WERI-Rb-1 (cell line): ENCODE measurements at regions not wholly inside any gene's neighbourhood (a gene's known extent, or its start where the extent isn't known, plus 50 kb on each side); places are given as distances from the start of the nearest gene placed in this dataset.

ENCODE experiments used
- DNase-seq: peaks from one replicate; pipeline ENCODE4 v3.0.0-alpha.2; 2020
- H3K27ac ChIP-seq: fragments of 250-450 bp; sonication (Bioruptor Pico); 2 replicates; pipeline ENCODE4 v1.5.1; 2020; ENCODE audit warnings: mild to moderate bottlenecking, moderate library complexity
- H3K27me3 ChIP-seq: fragments of 250-450 bp; sonication (Bioruptor Pico); 2 replicates; pipeline ENCODE4 v1.5.1; 2021; ENCODE audit warnings: mild to moderate bottlenecking, low read depth, moderate library complexity; ENCODE audit not compliant: insufficient read depth, severe bottlenecking
- H3K36me3 ChIP-seq: fragments of 250-450 bp; sonication (Bioruptor Pico); 2 replicates; pipeline ENCODE4 v1.5.1; 2020; ENCODE audit warnings: mild to moderate bottlenecking, moderate library complexity
- H3K4me3 ChIP-seq: 2 replicates; pipeline ENCODE4 v1.5.1; 2011; ENCODE audit warnings: low read depth, mild to moderate bottlenecking, control low read depth, low read length
- H3K9me3 ChIP-seq: fragments of 250-450 bp; sonication (Bioruptor Pico); 2 replicates; pipeline ENCODE4 v1.5.1; 2021; ENCODE audit warnings: mild to moderate bottlenecking, moderate library complexity; ENCODE audit not compliant: severe bottlenecking
- CTCF ChIP-seq: IDR thresholded peaks from 2 replicates; pipeline ENCODE4 v1.5.1; 2011; ENCODE audit warnings: low read depth, mild to moderate bottlenecking, control low read depth, inconsistent platforms, low read length

- no peak for DNase-seq
- Histone ChIP-seq H3K4me3 (no peak overlapping the region), H3K9me3 (no peaks in the 10 kb centered on the region), H3K27ac (no peak overlapping the region), H3K27me3 (no peaks in the 10 kb centered on the region), H3K36me3 (no peaks in the 10 kb centered on the region)
- TF ChIP-seq CTCF = no peak
These were observed 91.8 kb upstream of the CLDN5 start for GRCh38 chr22:19615867-19616581.

- no peak for TF ChIP-seq CTCF
- Histone ChIP-seq H3K27me3 (no peaks in the 10 kb centered on the region), H3K4me3 (no peak overlapping the region), H3K27ac (no peak overlapping the region), H3K36me3 (no peaks in the 10 kb centered on the region), H3K9me3 (no peaks in the 10 kb centered on the region)
- DNase-seq = peak; percentile 71
These were observed 94.9 kb upstream of the SEPTIN5 start for GRCh38 chr22:19619144-19620009.

- H3K27ac ChIP-seq = no peak overlapping the region
- no peaks in the 10 kb centered on the region for H3K9me3 ChIP-seq
- no peak for TF ChIP-seq CTCF
- no peaks in the 10 kb centered on the region for H3K27me3 ChIP-seq
- H3K36me3 ChIP-seq = no peaks in the 10 kb centered on the region
- H3K4me3 ChIP-seq = no peak overlapping the region
- no peak for DNase-seq
These were observed 93.4 kb upstream of the SEPTIN5 start for GRCh38 chr22:19620742-19621371.

- no peak for TF ChIP-seq CTCF
- no peak overlapping the region for H3K4me3 ChIP-seq
These were observed 92.8 kb upstream of the SEPTIN5 start for GRCh38 chr22:19621373-19622060.

GRCh38 chr22:19622061-19622441 lies 92.3 kb upstream of the SEPTIN5 start:
- H3K4me3 ChIP-seq = no peak overlapping the region
- no peak overlapping the region for H3K27ac ChIP-seq
- H3K27me3 ChIP-seq = no peaks in the 10 kb centered on the region
- TF ChIP-seq CTCF = no peak
- H3K36me3 ChIP-seq = no peaks in the 10 kb centered on the region
- no peaks in the 10 kb centered on the region for H3K9me3 ChIP-seq
- DNase-seq = no peak

More at GRCh38 chr22:19621373-19622060, 92.8 kb upstream of the SEPTIN5 start:
- H3K9me3 ChIP-seq = no peaks in the 10 kb centered on the region
- H3K36me3 ChIP-seq = no peaks in the 10 kb centered on the region
- no peaks in the 10 kb centered on the region for H3K27me3 ChIP-seq
- H3K27ac ChIP-seq = no peak overlapping the region
- DNase-seq = no peak
